ENCODE measurements at regions not wholly inside any gene's neighbourhood (a gene's known extent, or its start where the extent isn't known, plus 50 kb on each side); places are given as distances from the start of the nearest gene placed in this dataset.

DNA sequence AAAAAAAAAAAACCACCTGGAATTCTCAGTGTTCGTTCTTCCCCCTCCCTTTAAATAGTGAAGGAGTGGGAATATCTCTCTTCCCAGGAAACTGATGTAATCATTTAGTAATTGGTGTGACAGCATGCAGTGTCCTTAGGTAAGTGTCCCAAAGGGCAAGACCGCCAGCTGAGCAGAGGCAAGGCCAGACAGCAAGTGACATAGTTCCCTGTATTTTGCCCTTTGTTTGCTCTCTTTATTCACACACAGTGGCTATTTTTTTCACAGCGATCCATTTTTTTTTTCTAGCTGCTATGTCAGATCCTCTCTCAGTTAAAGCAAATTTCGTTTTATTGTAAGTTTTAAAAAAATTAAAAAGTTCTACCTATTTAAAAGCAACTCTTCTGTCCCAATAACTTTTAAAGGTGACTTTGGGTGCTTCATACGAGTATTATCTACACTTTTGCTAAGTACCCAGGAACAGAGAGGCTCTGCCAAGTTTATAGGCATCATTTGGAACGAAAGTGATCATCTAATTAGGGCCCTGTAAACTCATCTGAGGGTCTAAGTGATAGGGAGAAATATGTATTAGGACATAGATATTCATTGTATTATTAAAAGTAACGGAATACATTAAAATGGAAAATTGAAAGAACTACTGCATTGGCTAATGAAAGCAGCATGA is 98.2 kb upstream of the ALDH1A1 start (continued):
- TF ChIP-seq EZH2phosphoT487 (IDR thresholded peaks at IDR 0.05; ENCODE audit: unreplicated experiment) (no peak), JUNB (IDR thresholded peaks at IDR 0.05; ENCODE audit: unreplicated experiment) (no peak), POLR2AphosphoS5 (IDR thresholded peaks at IDR 0.05; ENCODE audit: low read depth) (no peak), CREB1 (CRISPR knock-in tag; IDR thresholded peaks at IDR 0.05; ENCODE audit: low read depth) (no peak), EZH2 (IDR thresholded peaks at IDR 0.05; ENCODE audit: low read depth, unreplicated experiment) (no peak), STAT1 (IDR thresholded peaks at IDR 0.05; ENCODE audit: unreplicated experiment) (no peak), ZNF331 (CRISPR knock-in tag; IDR thresholded peaks at IDR 0.05; ENCODE audit: low read depth) (no peak), ETS1 (IDR thresholded peaks at IDR 0.05) (no peak), NANOG (IDR thresholded peaks at IDR 0.05; ENCODE audit: borderline replicate concordance) (no peak)
- TF ChIP-seq, protein P1, sequence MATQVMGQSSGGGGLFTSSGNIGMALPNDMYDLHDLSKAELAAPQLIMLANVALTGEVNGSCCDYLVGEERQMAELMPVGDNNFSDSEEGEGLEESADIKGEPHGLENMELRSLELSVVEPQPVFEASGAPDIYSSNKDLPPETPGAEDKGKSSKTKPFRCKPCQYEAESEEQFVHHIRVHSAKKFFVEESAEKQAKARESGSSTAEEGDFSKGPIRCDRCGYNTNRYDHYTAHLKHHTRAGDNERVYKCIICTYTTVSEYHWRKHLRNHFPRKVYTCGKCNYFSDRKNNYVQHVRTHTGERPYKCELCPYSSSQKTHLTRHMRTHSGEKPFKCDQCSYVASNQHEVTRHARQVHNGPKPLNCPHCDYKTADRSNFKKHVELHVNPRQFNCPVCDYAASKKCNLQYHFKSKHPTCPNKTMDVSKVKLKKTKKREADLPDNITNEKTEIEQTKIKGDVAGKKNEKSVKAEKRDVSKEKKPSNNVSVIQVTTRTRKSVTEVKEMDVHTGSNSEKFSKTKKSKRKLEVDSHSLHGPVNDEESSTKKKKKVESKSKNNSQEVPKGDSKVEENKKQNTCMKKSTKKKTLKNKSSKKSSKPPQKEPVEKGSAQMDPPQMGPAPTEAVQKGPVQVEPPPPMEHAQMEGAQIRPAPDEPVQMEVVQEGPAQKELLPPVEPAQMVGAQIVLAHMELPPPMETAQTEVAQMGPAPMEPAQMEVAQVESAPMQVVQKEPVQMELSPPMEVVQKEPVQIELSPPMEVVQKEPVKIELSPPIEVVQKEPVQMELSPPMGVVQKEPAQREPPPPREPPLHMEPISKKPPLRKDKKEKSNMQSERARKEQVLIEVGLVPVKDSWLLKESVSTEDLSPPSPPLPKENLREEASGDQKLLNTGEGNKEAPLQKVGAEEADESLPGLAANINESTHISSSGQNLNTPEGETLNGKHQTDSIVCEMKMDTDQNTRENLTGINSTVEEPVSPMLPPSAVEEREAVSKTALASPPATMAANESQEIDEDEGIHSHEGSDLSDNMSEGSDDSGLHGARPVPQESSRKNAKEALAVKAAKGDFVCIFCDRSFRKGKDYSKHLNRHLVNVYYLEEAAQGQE (IDR thresholded peaks at IDR 0.05; ENCODE audit: unreplicated experiment), result no peak

DNA sequence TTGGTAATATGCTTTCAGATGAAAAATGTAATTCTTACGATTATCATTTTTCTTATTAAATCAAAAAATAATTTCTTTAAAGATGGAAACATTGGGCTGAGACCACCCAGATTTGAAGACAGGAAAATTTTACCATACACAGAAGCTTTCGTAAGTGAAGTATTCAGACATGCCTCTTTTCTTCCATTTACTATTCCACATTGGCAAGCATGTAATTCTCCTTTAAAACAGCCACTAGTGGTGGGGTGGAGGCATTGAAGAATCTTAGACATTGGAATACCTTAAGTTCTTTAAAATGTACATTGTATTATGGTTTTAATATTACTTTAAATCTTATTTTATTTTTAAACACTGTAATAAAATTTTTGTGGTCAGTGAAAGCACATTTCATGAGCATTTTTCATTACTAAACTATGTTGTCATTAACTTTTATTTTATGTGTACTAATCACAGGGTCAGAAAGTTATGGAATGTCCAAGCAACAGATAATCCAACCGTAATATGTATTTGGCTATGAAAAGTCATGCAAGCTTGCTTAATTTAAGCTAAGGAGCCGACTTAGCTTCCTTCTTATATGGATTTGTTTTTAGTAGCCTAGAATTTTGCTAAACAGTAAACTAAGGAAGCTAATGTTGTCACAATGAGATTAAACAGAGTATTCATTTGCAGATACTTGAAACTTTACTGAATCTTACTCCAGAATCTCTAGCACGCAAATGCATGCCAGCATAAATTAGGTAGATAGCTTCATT is 97.4 kb upstream of the ALDH1A1 start:
- peak overlapping the region; percentile 73 for H3K27ac ChIP-seq (ENCODE audit: low read depth)
- peak overlapping the region; percentile 7 for H3K4me3 ChIP-seq
- no peaks in the 10 kb centered on the region for H3K9me3 Mint-ChIP-seq
- H3K4me2 ChIP-seq, result peak overlapping the region; percentile 46
- no peaks in the 10 kb centered on the region for H3K36me3 ChIP-seq (ENCODE audit: insufficient read depth)
- H3K4me1 ChIP-seq (ENCODE audit: insufficient read depth), result peaks cover 50% of the 10 kb centered on the region
- TF ChIP-seq, protein P2, sequence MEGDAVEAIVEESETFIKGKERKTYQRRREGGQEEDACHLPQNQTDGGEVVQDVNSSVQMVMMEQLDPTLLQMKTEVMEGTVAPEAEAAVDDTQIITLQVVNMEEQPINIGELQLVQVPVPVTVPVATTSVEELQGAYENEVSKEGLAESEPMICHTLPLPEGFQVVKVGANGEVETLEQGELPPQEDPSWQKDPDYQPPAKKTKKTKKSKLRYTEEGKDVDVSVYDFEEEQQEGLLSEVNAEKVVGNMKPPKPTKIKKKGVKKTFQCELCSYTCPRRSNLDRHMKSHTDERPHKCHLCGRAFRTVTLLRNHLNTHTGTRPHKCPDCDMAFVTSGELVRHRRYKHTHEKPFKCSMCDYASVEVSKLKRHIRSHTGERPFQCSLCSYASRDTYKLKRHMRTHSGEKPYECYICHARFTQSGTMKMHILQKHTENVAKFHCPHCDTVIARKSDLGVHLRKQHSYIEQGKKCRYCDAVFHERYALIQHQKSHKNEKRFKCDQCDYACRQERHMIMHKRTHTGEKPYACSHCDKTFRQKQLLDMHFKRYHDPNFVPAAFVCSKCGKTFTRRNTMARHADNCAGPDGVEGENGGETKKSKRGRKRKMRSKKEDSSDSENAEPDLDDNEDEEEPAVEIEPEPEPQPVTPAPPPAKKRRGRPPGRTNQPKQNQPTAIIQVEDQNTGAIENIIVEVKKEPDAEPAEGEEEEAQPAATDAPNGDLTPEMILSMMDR (conservative IDR thresholded peaks at IDR 0.05; ENCODE audit: low read depth in 2 of 2), result peak in 1 of 2 experiments; percentile 25; a peak in 1 of 4 replicates
- TF ChIP-seq NANOG (IDR thresholded peaks at IDR 0.05; ENCODE audit: borderline replicate concordance), result peak; percentile 76; the same call in 1 of the 2 replicates
- no peak for TF ChIP-seq JUNB (IDR thresholded peaks at IDR 0.05; ENCODE audit: unreplicated experiment)
- TF ChIP-seq POLR2AphosphoS5 (IDR thresholded peaks at IDR 0.05; ENCODE audit: low read depth), result no peak
- no peaks in the 10 kb centered on the region for H3F3A ChIP-seq (replicated peaks; ENCODE audit: low read depth)
- H3K4me1 Mint-ChIP-seq, result peaks cover 36% of the 10 kb centered on the region
- no peak overlapping the region; the same call in 1 of the 2 replicates for H3K27ac Mint-ChIP-seq
- H3K27me3 Mint-ChIP-seq (ENCODE audit: insufficient read depth, low read depth, poor library complexity), result no peaks in the 10 kb centered on the region
- H3K36me3 Mint-ChIP-seq (ENCODE audit: low read depth), result no peaks in the 10 kb centered on the region
- no peaks in the 10 kb centered on the region for H4K20me1 ChIP-seq (replicated peaks; ENCODE audit: insufficient read depth)
- ATAC-seq, result peak; percentile 50
- no peaks in the 10 kb centered on the region for H3K27me3 ChIP-seq (ENCODE audit: insufficient read depth)
- peak; percentile 34 for DNase-seq (ENCODE audit: low spot score)
- H3K4me3 Mint-ChIP-seq, result no peak overlapping the region; the same call in 2 of the 3 replicates
- H3K79me2 ChIP-seq (replicated peaks; ENCODE audit: insufficient read depth), result no peaks in the 10 kb centered on the region
- peaks cover 4% of the 10 kb centered on the region; the same call in 1 of the 2 replicates for H3K9me2 ChIP-seq (ENCODE audit: insufficient read depth)
- H2AFZ ChIP-seq, result no peak overlapping the region
